KMS-11 (cell line): ENCODE measurements at regions not wholly inside any gene's neighbourhood (a gene's known extent, or its start where the extent isn't known, plus 50 kb on each side); places are given as distances from the start of the nearest gene placed in this dataset.
"Not testable (repeated sequence)": the region's sequence is repeated elsewhere in the genome, so short reads cannot be mapped to it uniquely, and the experiment has no call there.

Experiments used
- H2AFZ ChIP-seq: fragments of 200-600 bp; sonication (generic); 2 replicates; pipeline ENCODE4 v1.6.1; 2016; ENCODE audit warnings: antibody characterized with exemption, mixed run types, low read depth
- H3K27ac ChIP-seq: fragments of 200-600 bp; sonication (generic); 2 replicates; pipeline ENCODE4 v1.6.1; 2016; ENCODE audit warnings: mild to moderate bottlenecking, mixed run types
- H3K27me3 ChIP-seq: fragments of 200-600 bp; sonication (generic); 2 replicates; pipeline ENCODE4 v1.6.1; 2017; ENCODE audit warnings: mild to moderate bottlenecking, low read depth, mixed run types, moderate library complexity; ENCODE audit not compliant: insufficient read depth
- H3K36me3 ChIP-seq: fragments of 200-600 bp; sonication (generic); 2 replicates; pipeline ENCODE4 v1.6.1; 2017; ENCODE audit warnings: mild to moderate bottlenecking, mixed run types; ENCODE audit not compliant: insufficient read depth
- H3K4me1 ChIP-seq: fragments of 200-600 bp; sonication (generic); 2 replicates; pipeline ENCODE4 v1.6.1; 2016; ENCODE audit warnings: mild to moderate bottlenecking, low read depth, mixed run types; ENCODE audit not compliant: poor library complexity, severe bottlenecking
- H3K4me2 ChIP-seq: fragments of 200-600 bp; sonication (generic); 2 replicates; pipeline ENCODE4 v1.7.0; 2016; ENCODE audit warnings: mild to moderate bottlenecking, mixed run types
- H3K4me3 ChIP-seq: fragments of 200-600 bp; sonication (generic); IDR thresholded peaks from 2 replicates; pipeline ENCODE4 v1.6.1; 2017; ENCODE audit warnings: low read depth, low read length, mixed read lengths; ENCODE audit not compliant: insufficient read depth
- H3K79me2 ChIP-seq: fragments of 200-600 bp; sonication (generic); 2 replicates; pipeline ENCODE4 v1.6.1; 2016; ENCODE audit warnings: low read depth, mixed run types; ENCODE audit not compliant: insufficient read depth
- H3K9ac ChIP-seq: fragments of 200-600 bp; sonication (generic); 2 replicates; pipeline ENCODE4 v1.6.1; 2016; ENCODE audit warnings: mild to moderate bottlenecking, mixed run types
- H4K20me1 ChIP-seq: fragments of 200-600 bp; sonication (generic); 2 replicates; pipeline ENCODE4 v1.6.1; 2016; ENCODE audit warnings: mild to moderate bottlenecking, mixed run types; ENCODE audit not compliant: insufficient read depth
- TF ChIP-seq, protein P1 (sequence below): fragments of 200-600 bp; sonication (generic); conservative IDR thresholded peaks from 2 replicates; pipeline ENCODE4 v1.6.1; 2017; ENCODE audit warnings: low read depth, mild to moderate bottlenecking, antibody characterized with exemption, low read length, moderate library complexity, mixed read lengths

DNA sequence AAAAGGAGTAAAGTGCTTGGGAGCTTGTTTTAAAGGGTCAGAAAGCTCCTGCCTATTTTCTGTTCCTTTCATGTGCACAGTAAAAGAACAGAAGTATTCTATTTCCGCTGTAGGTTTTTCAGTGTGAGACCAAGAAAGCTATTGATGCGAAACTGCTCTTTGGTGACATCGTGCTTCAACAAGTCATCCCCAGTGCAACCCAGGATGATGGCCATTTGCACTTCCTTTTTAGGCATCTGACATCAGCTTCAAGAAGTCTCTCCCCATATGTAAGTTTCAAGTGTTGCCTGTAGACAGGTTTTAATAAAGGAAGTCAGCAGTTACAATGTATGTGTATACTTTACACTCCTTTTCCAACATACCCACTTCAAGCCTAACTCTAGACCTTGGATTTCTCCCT, 131.6 kb downstream of the RFX6 start:
- H3K9ac ChIP-seq = no peak overlapping the region
- no peak overlapping the region for H3K4me3 ChIP-seq
- H3K4me2 ChIP-seq = no peak overlapping the region
- no peaks in the 10 kb centered on the region for H3K36me3 ChIP-seq
- no peaks in the 10 kb centered on the region for H3K79me2 ChIP-seq
- no peaks in the 10 kb centered on the region for H4K20me1 ChIP-seq
- no peak overlapping the region for H2AFZ ChIP-seq
- H3K4me1 ChIP-seq = no peaks in the 10 kb centered on the region
- H3K27me3 ChIP-seq = no peaks in the 10 kb centered on the region
- H3K27ac ChIP-seq = no peak overlapping the region
- TF ChIP-seq, protein P1, sequence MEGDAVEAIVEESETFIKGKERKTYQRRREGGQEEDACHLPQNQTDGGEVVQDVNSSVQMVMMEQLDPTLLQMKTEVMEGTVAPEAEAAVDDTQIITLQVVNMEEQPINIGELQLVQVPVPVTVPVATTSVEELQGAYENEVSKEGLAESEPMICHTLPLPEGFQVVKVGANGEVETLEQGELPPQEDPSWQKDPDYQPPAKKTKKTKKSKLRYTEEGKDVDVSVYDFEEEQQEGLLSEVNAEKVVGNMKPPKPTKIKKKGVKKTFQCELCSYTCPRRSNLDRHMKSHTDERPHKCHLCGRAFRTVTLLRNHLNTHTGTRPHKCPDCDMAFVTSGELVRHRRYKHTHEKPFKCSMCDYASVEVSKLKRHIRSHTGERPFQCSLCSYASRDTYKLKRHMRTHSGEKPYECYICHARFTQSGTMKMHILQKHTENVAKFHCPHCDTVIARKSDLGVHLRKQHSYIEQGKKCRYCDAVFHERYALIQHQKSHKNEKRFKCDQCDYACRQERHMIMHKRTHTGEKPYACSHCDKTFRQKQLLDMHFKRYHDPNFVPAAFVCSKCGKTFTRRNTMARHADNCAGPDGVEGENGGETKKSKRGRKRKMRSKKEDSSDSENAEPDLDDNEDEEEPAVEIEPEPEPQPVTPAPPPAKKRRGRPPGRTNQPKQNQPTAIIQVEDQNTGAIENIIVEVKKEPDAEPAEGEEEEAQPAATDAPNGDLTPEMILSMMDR = no peak

DNA sequence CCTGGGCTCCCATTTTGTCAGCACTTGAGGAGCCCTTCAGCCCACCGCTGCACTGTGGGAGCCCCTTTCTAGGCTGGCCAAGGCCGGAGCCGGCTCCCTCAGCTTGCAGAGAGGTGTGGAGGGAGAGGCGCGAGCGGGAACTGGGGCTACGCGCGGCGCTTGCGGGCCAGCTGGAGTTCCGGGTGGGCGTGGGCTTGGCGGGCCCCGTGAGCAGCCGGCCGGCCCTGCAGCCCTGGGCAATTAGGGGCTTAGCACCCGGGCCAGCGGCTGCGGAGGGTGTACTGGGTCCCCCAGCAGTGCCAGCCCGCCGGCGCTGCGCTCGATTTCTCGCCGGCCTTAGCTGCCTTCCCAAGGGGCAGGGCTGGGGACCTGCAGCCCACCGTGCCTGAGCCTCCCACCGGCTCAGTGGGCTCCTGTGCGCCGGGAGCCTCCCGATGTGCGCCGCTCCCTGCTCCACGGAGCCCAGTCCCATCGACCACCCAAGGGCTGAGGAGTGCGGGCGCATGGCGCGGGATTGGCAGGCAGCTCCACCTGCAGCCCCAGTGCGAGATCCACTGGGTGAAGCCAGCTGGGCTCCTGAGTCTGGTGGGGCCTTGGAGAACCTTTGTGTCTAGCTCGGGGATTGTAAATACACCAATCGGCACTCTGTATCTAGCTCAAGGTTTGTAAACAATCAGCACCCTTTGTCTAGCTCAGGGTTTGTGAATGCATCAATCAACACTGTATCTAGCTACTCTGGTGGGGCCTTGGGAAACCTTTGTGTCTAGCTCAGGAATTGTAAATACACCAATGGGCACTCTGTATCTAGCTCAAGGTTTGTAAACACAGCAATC, 137.8 kb downstream of the RFX6 start:
- H2AFZ ChIP-seq, H3K4me2 ChIP-seq, H3K9ac ChIP-seq, H3K4me1 ChIP-seq, H3K27me3 ChIP-seq, H4K20me1 ChIP-seq, H3K36me3 ChIP-seq, H3K79me2 ChIP-seq, H3K27ac ChIP-seq, H3K4me3 ChIP-seq: not testable (repeated sequence)

GRCh38 chr6:117015474-117015804, 138.4 kb downstream of the RFX6 start:
- H3K79me2 ChIP-seq, H3K4me1 ChIP-seq, H3K4me2 ChIP-seq, H4K20me1 ChIP-seq, H3K27me3 ChIP-seq, H2AFZ ChIP-seq, H3K27ac ChIP-seq, H3K36me3 ChIP-seq, H3K9ac ChIP-seq, H3K4me3 ChIP-seq: not testable (repeated sequence)

DNA sequence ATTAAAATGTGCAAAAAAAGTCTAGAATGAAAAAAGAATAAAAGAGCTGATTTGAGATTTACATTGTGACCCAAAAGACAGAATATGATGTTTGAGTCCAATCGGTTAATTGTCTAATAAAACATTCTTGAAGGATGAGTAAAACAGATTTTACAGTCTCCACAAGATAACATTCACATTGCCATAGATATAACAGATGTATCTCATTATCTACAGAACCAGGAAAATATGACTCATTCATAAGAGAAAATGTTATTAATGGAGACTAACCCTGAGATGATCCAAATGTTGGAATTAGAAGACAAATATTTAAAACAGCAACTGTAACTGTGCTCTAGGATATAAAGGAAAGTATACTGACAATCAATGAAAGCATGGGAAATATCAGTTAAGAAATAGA, 141.7 kb downstream of the RFX6 start:
- no peaks in the 10 kb centered on the region for H3K79me2 ChIP-seq
- no peak overlapping the region for H2AFZ ChIP-seq
- H4K20me1 ChIP-seq = no peaks in the 10 kb centered on the region
- H3K4me1 ChIP-seq = no peaks in the 10 kb centered on the region
- no peak overlapping the region for H3K4me3 ChIP-seq
- no peak overlapping the region for H3K9ac ChIP-seq
- no peak overlapping the region for H3K27ac ChIP-seq
- no peaks in the 10 kb centered on the region for H3K36me3 ChIP-seq
- no peaks in the 10 kb centered on the region for H3K27me3 ChIP-seq
- no peak overlapping the region for H3K4me2 ChIP-seq
- TF ChIP-seq, protein P1 = no peak

DNA sequence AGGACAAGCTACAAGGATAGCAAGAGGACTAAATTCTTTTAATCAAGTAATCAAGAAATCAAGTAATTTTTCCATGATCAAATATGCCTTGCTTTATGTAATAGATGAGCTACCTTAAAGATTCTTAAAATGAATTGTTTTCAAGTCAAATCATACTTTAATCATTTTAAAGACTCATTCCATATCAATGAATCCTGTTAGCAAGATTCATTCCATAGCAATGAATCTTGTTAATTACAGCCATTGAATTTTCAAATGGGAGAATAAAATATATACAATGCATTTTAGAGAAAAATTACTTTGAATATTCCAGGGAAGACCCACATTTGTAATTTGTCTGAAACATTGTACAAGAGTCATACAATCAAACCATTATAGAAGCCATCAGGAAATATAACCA, 145.7 kb downstream of the RFX6 start:
- no peak overlapping the region for H2AFZ ChIP-seq
- H4K20me1 ChIP-seq = no peaks in the 10 kb centered on the region
- no peak overlapping the region for H3K27ac ChIP-seq
- no peaks in the 10 kb centered on the region for H3K27me3 ChIP-seq
- no peaks in the 10 kb centered on the region for H3K79me2 ChIP-seq
- H3K9ac ChIP-seq = no peak overlapping the region
- no peak overlapping the region for H3K4me3 ChIP-seq
- no peaks in the 10 kb centered on the region for H3K4me1 ChIP-seq
- H3K36me3 ChIP-seq = no peaks in the 10 kb centered on the region
- TF ChIP-seq, protein P1 = no peak
- H3K4me2 ChIP-seq = no peak overlapping the region
